ENCODE measurements at regions not wholly inside any gene's neighbourhood (a gene's known extent, or its start where the extent isn't known, plus 50 kb on each side); places are given as distances from the start of the nearest gene placed in this dataset.
"Not testable (repeated sequence)": the region's sequence is repeated elsewhere in the genome, so short reads cannot be mapped to it uniquely, and the experiment has no call there.

DNA sequence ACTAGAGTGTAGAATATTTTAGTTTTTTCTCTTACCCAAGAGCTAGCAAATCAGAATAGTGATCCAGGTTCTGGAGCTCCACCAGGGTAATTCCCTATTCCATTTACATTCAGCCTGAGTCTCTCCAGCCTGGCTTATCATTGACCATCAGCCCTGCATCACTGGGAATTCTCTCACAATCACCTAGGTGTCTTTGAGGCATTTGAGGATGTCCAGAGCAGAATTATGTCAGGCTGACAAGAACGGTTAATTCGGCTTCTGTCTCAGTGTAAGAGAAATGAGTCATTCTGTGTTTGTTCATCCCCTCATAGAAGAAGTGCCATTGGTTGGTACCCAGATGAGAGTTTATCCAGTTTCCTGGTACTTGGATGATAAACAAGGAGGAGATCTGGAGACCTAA lies 180.5 kb downstream of the ZNF737 start:
- DNase-seq, result no peak

DNA sequence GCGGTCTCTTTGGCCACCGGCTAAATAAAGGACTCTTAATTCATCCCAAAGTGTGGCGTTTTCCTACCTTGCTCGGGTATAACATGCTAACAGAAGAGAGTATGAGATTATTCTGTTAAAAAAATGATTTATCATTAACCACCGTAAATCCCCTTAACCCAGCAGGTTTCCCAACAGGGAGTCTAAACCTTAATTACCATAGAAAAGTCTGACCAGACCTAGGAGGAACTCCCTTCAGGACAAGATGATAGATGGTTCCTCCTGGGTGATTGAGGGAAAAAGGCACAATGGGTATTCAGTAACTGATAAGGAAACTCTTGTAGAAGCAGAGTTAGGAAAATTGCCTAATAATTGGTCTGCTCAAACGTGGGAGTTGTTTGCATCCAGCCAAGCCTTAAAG lies 193.7 kb downstream of the ZNF737 start:
- no peak for DNase-seq

DNA sequence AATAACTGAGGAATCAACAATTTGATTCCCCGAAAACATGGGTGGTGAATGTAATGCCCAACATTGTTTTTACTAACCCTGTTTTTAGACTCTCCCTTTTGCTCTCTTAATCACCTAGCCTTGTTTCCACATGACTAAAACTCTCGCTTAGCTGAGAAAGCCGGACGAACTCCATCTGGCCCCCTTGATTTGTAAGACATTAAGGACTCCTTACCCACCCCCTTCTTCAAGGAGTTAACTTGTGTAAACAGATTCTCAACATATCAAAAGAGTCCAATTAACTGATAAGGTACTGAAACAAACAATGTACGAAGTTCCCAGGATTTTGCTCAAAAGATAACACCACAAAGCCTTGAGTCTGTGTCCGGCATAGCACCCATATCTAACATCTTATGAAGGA lies 194.3 kb downstream of the ZNF737 start:
- DNase-seq, result not testable (repeated sequence)

DNA sequence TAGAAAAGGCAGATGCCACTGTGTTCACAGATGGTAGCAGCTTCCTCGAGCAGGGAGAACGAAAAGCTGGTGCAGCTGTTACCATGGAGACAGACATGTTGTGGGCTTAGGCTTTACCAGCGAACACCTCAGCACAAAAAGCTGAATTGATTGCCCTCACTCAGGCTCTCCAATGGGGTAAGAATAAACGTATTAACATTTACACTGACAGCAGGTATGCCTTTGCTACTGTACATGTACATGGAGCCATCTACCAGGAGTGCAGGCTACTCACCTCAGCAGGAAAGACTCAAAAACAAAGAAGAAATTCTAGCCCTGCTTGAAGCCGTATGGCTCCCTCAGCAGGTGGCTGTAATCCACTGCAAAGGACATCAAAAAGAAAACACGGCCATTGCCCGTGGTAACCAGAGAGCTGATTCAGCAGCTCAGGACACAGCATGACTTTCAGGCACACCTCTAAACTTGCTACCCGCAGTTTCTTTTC lies 197.7 kb downstream of the ZNF737 start:
- DNase-seq, result no peak

DNA sequence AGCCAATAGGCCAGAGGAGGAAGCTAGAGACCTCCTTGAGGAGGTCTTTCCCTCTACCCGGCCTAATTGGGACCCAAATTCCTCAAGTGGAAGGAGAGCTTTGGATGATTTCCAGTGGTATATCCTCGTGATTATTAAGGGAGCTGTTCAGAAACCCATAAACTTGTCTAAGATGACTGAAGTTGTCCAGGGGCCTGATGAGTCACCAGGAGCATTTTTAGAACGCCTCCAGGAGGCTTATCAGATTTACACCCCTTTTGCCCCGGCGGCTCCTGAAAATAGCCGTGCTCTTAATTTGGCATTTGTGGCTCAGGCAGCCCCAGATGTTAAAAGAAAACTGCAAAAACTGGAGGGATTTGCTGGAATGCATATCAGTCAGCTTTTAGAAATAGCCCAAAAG lies 198.1 kb downstream of the ZNF486 start:
- no peak for DNase-seq

DNA sequence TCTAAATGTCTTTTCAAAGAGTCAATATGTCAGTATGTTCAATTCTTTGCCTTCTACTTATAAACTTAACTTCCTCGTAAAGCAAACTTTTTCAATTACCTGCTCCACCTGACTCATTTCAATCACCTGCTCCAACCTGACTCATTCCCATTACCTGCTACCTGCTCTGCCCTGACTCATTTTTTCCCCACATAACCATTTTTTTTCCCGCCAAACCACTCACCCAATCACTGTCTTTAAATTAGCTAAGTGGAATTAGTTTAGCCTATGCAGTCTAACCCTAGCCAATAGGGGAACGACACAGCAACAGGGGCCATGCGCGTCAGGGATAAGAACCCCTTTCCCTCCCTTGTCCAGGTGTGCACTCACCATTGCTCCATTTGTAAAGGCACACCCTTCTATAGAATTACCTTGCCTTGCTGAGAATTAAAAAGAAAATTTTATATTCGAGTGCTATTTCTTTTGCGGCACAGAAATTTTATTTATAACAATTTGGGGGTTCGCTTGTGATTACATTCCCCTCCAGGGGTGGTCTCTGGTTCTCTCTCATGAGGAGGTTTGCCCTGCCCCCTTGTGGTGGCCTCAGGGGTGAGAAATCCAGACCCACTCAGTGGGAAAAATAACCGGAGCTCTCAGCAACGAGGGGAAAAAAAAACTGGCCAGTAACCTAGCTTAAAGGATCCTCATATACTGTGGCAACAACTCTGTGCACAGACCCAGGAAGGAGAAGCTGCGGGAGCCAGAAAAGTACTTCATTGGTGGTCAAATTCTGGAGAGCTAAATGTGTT lies 193.1 kb downstream of the ZNF486 start:
- no peak for DNase-seq

DNA sequence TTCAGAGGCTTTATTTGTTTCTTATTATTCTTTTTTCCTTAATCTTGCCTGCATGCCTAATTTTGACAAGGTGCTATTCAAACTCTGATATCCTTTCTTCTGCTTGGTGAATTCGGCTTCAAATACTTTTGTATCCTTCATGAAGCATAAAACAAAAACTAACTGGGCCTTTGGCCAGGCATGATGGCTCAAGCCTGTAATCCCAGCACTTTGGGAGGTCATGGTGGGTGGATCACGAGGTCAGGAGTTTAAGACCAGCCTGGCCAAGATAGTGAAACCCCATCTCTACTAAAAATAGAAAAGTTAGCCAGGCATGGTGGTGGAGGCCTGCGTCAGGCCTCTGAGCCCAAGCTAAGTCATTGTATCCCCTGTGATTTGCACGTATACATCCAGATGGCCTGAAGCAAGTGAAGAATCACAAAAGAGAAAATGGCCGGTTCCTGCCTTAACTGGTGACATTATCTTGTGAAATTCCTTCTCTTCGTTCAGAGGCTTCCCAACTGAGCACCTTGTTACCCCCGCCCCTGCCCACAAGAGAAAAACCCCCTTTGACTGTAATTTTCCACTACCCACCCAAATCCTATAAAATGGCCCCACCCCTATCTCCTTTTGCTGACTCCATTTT lies 191.9 kb downstream of the ZNF486 start:
- DNase-seq, result not testable (repeated sequence)

DNA sequence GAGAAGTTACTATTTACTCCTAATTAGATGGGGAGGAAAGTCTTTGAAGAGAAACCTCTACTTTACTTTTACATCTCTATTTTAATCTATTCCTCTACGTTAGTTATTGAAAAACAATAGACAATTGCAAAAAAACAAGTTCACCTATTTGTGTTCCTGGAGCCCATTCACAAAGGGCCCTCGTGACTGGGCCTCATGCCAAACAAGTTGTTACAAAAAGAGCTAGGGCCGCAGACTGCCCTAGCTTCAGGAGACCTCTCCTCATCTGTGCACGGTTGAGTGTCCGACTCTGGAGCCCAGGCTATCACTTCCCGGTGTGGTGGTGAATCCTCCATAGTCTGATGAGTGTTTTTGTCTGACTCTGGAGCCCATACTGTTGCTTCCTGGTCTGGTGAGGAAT lies 190.9 kb downstream of the ZNF486 start:
- no peak for DNase-seq

DNA sequence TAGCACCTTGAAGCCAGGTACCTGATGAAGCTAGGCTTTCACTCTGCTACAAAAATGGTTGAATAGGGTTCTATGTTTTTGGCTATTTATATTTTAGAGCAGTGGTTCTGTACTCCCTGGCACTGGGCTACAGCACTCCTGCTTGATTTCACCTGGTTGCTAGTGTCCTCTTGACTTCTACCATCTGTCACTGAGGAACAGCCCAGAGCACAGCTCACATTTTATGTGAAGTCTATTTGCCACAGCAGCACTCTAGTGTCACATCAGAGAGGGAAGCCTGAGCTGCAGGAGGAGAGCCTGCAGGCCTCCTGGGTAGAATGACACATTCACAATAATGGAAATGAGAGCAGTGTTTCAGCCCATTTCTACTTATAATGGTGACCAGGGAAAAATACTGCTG lies 184.2 kb downstream of the ZNF486 start:
- no peak for DNase-seq

DNA sequence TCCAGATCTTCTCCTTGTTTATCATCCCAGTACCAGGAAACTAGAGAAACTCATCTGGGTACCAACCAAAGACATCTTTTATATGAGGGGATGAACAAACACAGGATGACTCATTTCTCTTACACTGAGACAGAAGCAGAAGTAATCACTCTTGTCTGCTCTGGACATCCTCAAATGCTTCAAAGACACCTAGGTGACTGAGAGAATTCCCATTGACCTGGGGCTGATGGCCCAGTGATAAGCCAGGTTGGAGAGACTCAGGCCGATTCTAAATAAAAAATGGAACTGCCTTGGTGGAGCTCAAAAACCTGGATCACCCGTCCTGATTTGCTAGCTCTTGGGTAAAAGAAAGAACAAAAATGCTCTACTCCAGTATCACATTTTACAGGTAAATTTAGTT lies 182.2 kb downstream of the ZNF486 start:
- no peak for DNase-seq

DNA sequence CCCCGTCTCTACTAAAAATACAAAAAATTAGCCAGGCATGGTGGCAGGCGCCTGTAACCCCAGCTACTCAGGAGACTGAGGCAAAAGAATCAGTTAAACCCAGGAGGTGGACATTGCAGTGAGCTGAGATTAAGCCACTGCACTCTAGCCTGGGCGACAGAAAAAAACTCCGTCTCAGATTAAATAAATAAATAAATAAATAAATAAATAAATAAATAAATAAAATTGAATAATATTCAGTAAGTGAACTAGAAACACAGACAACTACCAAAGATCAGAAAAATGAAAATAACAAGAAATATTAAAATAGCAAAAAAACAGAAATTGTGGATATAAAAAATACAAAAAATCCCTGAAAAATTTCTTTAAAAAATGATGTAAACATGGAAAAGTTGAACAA lies 172.4 kb downstream of the ZNF486 start:
- DNase-seq, result no peak

DNA sequence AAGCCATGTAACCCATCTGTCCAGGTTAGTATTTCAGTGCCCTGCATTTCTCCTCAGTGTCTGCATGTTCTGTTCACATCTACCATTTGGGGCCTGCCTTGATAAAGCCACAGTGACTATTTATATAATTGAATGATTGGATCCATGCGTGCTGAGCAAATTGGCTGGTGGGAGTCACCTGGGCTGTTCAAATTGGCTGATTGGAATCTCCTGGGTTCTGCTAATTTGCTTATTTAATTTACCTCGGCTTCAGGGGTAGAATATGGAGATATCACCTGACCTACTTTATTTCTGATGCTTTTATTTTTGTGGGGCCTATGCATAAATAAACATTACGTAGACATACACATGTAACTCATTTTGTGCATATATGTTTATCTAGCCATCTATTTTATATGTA lies 167.7 kb downstream of the ZNF486 start:
- no peak for DNase-seq

DNA sequence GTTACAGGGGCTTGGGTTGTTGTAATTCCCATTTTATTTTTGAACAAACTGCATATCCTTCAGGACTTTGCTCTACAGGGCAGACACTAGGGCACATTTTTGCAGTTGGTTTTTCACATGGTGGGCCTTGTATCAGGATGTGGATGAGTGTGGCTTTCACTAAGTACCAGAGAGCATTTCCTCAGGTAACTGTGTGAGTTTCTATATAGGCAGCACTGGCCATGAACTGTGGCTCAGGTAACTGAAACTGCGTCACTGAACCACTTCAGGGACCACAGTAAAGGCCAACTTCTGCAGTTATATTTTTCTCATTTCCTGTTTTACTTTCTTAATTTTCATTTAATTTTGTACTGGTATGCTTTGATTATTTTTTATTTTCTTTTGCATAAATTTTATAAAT lies 166.5 kb downstream of the ZNF486 start:
- no peak for DNase-seq

DNA sequence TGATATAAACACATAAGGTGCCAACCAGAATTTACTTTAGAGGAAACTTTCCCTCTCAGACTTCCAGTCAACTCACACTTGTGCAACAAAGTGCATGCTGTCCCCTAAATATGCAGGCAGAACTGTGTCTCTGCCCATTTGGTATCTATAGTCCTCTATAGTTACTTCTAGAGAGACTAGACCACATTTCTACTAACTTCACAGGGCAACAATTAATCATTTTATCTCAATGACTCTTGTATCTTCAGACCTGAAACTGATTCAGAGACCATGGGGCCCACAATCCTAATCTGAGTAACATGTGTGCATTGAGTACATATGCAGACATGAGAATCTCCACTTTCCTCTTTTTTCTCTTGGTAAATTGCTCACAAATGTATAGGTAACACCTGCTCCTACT lies 158.1 kb downstream of the ZNF486 start:
- DNase-seq, result no peak

DNA sequence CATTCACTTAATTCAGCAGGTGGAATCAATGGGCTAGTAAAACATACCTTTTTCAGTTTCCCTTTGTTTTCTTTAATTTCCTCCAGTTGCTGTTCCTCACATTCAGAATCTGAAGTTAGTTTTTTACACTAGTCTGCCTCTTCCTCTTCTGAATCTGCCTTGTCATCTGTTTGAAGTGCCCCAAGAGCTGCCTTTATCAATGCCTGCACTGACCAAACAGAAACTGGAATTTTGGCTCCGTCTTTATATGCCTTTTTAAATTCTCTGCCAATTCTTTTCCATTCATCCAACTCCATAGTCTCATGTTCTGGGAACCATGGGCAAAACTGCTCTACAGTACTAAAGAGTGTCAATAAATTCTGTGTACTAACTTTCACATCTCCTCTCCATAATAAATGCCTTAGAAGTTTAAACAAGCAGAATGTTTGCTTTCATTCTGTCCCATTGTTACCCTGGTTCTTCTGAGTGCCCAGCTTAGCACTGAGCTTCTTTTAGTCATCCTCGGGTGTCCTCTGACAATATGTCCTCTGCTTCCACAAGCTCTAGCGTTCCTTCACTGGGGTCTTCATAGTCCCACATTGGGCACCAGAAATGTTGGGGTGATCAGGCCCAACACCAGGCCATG lies 154.2 kb downstream of the ZNF486 start:
- no peak for DNase-seq

DNA sequence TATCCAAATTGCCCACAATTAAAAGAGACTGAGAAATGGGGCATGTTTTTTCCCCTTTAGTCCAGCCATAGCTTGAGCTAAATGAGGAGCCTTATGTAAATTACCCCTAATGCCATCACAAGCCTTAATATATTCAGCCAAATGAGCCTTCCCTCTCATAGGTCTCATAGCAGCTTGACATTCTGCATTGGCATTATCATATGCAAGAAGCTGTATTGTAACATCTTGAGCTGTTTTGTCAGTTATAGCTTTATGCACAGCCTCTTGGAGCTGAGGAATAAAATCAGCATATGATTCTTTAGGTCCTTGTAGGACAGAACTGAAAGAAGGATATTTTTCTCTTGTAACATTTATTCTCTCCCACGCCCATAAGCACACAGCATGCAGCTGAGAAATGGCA lies 153.2 kb downstream of the ZNF486 start:
- DNase-seq, result no peak

DNA sequence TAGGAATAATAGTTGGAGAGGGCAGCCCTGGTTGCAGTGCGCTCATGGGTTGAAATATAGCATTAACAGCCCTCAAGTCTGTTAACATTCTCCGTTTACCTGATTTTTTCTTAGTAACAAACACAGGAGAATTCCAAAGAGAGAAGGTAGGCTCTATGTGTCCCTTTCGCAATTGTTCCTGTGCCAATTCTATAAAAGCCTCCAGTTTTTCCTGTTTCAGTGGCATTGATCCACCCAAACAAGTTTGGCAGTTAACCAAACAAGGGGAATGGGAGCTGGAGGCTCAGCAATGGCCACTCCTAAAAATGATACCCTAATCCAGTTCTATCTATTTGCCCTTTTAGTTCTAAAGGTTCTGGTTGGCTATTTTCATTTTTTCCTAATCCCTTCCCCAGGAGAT lies 151.6 kb downstream of the ZNF486 start:
- no peak for DNase-seq

DNA sequence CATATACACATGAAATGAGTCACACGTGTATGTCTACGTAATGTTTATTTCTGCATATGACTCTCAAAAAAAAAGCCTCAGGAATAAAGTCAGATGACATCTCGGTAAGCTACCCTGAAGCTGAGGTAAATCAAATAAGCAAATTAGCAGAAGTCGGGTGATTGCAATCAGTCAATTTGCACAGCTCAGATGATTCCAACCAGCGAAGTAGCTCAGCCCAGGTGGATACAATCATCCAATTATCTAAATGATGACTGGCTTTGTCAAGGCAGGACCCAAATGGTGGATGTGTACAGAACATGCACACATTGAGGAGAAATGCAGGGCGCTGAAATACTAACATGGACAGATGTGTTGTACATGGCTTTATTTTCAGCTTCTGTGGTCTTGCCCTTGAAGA lies 148.5 kb downstream of the ZNF486 start:
- DNase-seq, result no peak

DNA sequence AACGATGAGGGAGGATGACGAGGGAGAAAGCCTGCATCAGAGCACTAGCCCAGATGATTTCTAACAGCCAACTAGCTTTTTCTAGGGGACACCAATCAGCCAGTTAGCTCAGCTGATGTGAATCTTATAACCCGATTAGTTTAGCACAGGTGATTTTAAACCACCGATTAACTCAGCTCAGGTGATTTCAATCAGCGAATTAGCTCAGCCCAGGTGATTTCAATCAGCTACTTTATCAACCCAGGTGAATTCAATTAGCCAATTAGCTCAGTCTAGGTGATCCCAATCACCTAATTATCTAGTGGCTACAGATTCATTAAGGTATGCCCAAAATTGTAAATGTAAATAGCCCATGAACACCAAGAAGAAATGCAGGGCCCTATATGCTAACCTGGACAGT lies 146.9 kb downstream of the ZNF486 start:
- DNase-seq, result no peak

DNA sequence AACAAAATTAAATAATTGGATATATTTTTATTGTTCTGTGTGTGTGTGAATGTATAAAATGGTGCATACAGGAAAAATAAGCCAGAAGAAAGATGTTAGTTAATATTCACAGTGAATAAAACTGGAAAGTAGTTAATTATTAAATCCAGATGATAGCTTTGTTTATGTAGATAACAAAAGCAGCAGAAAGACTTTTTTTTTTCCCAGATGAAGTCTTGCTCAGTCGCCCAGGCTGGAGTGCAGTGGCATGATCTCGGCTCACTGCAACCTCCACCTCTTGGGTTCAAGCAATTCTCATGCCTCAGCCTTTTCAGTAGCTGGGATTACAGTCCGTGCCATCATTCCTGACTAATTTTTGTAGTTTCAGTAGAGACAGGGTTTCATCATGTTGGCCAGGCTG lies 140.1 kb downstream of the ZNF486 start:
- DNase-seq, result no peak

DNA sequence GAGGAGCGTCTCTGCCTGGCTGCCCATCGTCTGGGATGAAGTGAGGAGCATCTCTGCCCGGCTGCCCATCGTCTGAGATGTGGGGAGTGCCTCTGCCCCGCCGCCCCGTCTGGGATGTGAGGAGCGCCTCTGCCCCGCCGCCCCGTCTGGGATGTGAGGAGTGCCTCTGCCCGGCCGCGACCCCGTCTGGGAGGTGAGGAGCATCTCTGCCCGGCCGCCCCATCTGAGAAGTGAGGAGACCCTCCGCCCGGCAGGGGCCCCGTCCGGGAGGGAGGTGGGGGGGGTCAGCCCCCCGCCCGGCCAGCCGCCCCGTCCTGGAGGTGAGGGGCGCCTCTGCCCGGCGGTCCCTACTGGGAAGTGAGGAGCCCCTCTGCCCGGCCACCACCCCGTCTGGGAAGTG lies 129.3 kb downstream of the ZNF486 start:
- DNase-seq, result not testable (repeated sequence)

DNA sequence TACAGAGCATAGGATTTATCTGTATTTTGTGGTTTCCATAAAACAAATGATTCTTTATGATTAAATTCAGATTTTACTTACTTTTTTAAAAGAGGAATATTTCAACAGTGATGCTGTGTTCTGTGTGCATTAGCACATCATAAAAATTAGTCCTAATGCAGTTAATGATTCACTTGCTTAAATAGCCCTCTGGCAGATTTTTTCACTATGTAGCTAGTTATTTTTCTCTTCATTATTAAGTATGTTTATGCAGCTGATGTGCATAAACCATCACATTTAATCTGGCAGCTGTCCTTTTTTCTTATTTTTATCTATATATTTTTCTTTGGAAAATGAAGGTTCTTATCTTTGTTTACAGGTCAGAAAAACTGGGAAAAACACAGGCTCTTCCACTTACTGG lies 127.2 kb downstream of the ZNF486 start:
- no peak for DNase-seq

DNA sequence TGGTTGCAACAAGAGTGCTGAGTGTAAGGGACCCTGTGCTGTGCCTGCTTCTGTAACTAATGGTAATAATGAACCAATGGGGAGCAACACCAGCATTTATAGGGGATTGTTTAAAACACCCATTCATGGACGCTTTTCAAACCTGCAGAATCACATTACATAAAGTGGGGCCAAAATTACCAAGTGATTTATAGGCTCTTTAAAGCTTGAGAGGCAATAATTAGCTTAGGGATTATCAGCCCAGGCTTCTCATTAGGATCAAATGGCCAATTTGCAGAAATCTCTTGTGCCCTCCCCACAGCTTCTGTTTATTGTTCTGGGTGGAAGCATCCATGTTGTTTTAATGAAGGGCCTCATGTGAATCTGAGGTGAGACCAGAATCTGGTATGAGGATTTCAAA lies 125.5 kb downstream of the ZNF486 start:
- not testable (repeated sequence) for DNase-seq

DNA sequence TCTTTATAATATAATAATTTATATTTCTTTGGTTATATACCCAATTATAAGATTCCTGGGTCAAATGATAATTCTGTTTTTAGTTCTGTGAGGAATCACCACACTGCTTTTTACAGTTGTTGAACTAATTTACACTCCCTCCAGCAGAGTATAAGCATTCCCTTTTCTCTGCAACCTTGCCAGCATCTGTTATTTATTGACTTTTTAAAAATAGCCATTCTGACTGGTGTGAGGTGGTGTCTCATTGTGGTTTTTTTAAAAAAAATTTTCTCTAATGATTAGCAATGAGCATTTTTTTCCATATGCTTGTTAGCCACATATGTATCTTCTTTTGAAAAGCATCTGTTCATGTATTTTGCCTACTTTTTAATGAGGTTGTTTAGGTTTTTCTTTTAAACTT lies 122.2 kb downstream of the ZNF486 start:
- no peak for DNase-seq

All from activated CD4-positive, alpha-beta T cell treated with anti-CD3 and anti-CD28 coated beads, Interleukin-2, amount 50 U/mL, for 1 hour (primary cell).